HPDE6-E6E7 (cell line): ENCODE measurements at regions not wholly inside any gene's neighbourhood (a gene's known extent, or its start where the extent isn't known, plus 50 kb on each side); places are given as distances from the start of the nearest gene placed in this dataset.
A peak's percentile ranks its signal among the peaks of the same experiment; 100 is the strongest.

Experiments
- DNase-seq: peaks from one replicate; pipeline ENCODE4 v3.0.0; 2011; ENCODE audit warnings: missing footprints; ENCODE audit errors: extremely low spot score

- no peak for DNase-seq
Observed at GRCh38 chr10:124286621-124287020, 132.1 kb downstream of the OAT start.

- DNase-seq = no peak
Observed at GRCh38 chr10:124285587-124286527, 132.9 kb downstream of the OAT start.

- DNase-seq = no peak
Observed at GRCh38 chr10:124283949-124284250, 134.8 kb downstream of the OAT start.

- no peak for DNase-seq
Observed at GRCh38 chr10:124283215-124283948, 135.3 kb downstream of the OAT start.

GRCh38 chr10:124282326-124282725, 136.4 kb downstream of the OAT start:
- no peak for DNase-seq

- DNase-seq = no peak
Observed at GRCh38 chr10:124281666-124282065, 137.1 kb downstream of the OAT start.

GRCh38 chr10:124280916-124281315, 137.8 kb downstream of the OAT start:
- DNase-seq = no peak

GRCh38 chr10:124279882-124280281, 138.8 kb downstream of the OAT start:
- DNase-seq = no peak

- DNase-seq = no peak
Observed at GRCh38 chr10:124279298-124279697, 139.4 kb downstream of the OAT start.

GRCh38 chr10:124278356-124278755, 140.4 kb downstream of the OAT start:
- DNase-seq = no peak

- no peak for DNase-seq
Observed at GRCh38 chr10:124273141-124273540, 145.6 kb downstream of the OAT start.

GRCh38 chr10:124271676-124272075, 147.0 kb downstream of the OAT start:
- no peak for DNase-seq

GRCh38 chr10:124270530-124271327, 148.0 kb downstream of the OAT start:
- DNase-seq = no peak

- DNase-seq = no peak
Observed at GRCh38 chr10:124268976-124269375, 149.7 kb downstream of the OAT start.

- DNase-seq = no peak
Observed at GRCh38 chr10:124267911-124268549, 150.7 kb downstream of the OAT start.

GRCh38 chr10:124267231-124267885, 151.4 kb downstream of the OAT start:
- DNase-seq = no peak

GRCh38 chr10:124266468-124267230, 152.1 kb downstream of the OAT start:
- DNase-seq = peak; percentile 34

GRCh38 chr10:124265776-124266467, 152.8 kb downstream of the OAT start:
- DNase-seq = no peak

GRCh38 chr10:124265391-124265745, 153.4 kb downstream of the OAT start:
- DNase-seq = no peak
